Osteoblast (primary cell): ENCODE measurements at regions not wholly inside any gene's neighbourhood (a gene's known extent, or its start where the extent isn't known, plus 50 kb on each side); places are given as distances from the start of the nearest gene placed in this dataset.

ENCODE experiments used
- DNase-seq: peaks from one replicate; pipeline ENCODE4 v3.0.0; 2011; ENCODE audit warnings: low spot score, mixed read lengths; ENCODE audit not compliant: insufficient read length; ENCODE audit errors: missing footprints
- H2AFZ ChIP-seq: 2 replicates; pipeline ENCODE4 v1.6.0; 2011; ENCODE audit warnings: mild to moderate bottlenecking, low read length
- H3K27ac ChIP-seq: 2 replicates; pipeline ENCODE4 v1.5.1; 2011; ENCODE audit warnings: mild to moderate bottlenecking, low read depth, low read length, moderate library complexity
- H3K27me3 ChIP-seq: 2 replicates; pipeline ENCODE4 v1.6.0; 2012; ENCODE audit warnings: mild to moderate bottlenecking, control low read depth, inconsistent platforms, low read length, moderate library complexity; ENCODE audit not compliant: insufficient read depth
- H3K36me3 ChIP-seq: 2 replicates; pipeline ENCODE4 v1.5.1; 2011; ENCODE audit warnings: mild to moderate bottlenecking, low read length, control low read depth, moderate library complexity; ENCODE audit not compliant: insufficient read depth
- H3K4me1 ChIP-seq: 2 replicates; pipeline ENCODE4 v1.5.1; 2011; ENCODE audit warnings: mild to moderate bottlenecking, low read length, control low read depth, moderate library complexity; ENCODE audit not compliant: insufficient read depth
- H3K4me2 ChIP-seq: 2 replicates; pipeline ENCODE4 v1.6.0; 2011; ENCODE audit warnings: mild to moderate bottlenecking, low read length; ENCODE audit not compliant: insufficient read depth
- H3K4me3 ChIP-seq: fragments of 200-600 bp; sonication (generic); 3 replicates; pipeline ENCODE4 v1.5.1; 2012; ENCODE audit warnings: mild to moderate bottlenecking, low read length, inconsistent platforms; ENCODE audit not compliant: insufficient read depth
- H3K79me2 ChIP-seq: 2 replicates; pipeline ENCODE4 v1.6.0; 2012; ENCODE audit warnings: mild to moderate bottlenecking, low read length, control low read depth, inconsistent platforms; ENCODE audit not compliant: insufficient read depth
- H3K9me3 ChIP-seq: 2 replicates; pipeline ENCODE4 v1.5.1; 2011; ENCODE audit warnings: low read depth, low read length, control low read depth
- H4K20me1 ChIP-seq: 2 replicates; pipeline ENCODE4 v1.6.0; 2012; ENCODE audit warnings: mild to moderate bottlenecking, low read length, control low read depth; ENCODE audit not compliant: insufficient read depth
- CTCF ChIP-seq: IDR thresholded peaks from 2 replicates; pipeline ENCODE4 v1.5.1; 2011; ENCODE audit warnings: mild to moderate bottlenecking, low read depth, low read length, moderate library complexity; ENCODE audit errors: extremely low read depth

GRCh38 chr3:64385277-64385676, 160.0 kb upstream of the PRICKLE2 start:
- Histone ChIP-seq H3K79me2 (no peaks in the 10 kb centered on the region), H2AFZ (no peak overlapping the region), H3K27ac (no peak overlapping the region), H3K4me1 (no peaks in the 10 kb centered on the region), H3K36me3 (no peaks in the 10 kb centered on the region), H3K9me3 (no peaks in the 10 kb centered on the region), H3K27me3 (no peaks in the 10 kb centered on the region), H3K4me2 (no peak overlapping the region), H4K20me1 (no peaks in the 10 kb centered on the region), H3K4me3 (no peak overlapping the region)
- no peak for TF ChIP-seq CTCF
- DNase-seq: no peak

- no peak overlapping the region for H3K27ac ChIP-seq
- no peaks in the 10 kb centered on the region for H3K27me3 ChIP-seq
- H2AFZ ChIP-seq: no peak overlapping the region
- no peak overlapping the region for H3K4me3 ChIP-seq
- no peaks in the 10 kb centered on the region for H3K4me1 ChIP-seq
- no peaks in the 10 kb centered on the region for H3K36me3 ChIP-seq
- no peak for DNase-seq
- no peaks in the 10 kb centered on the region for H3K9me3 ChIP-seq
- H4K20me1 ChIP-seq: no peaks in the 10 kb centered on the region
- no peak for TF ChIP-seq CTCF
- H3K79me2 ChIP-seq: no peaks in the 10 kb centered on the region
- H3K4me2 ChIP-seq: no peak overlapping the region
Observed at GRCh38 chr3:64384561-64384960, 159.3 kb upstream of the PRICKLE2 start.

- no peak for TF ChIP-seq CTCF
- Histone ChIP-seq H3K79me2 (no peaks in the 10 kb centered on the region), H3K4me2 (no peak overlapping the region)
Observed at GRCh38 chr3:64382153-64382552, 156.9 kb upstream of the PRICKLE2 start.

GRCh38 chr3:64381367-64381766, 156.1 kb upstream of the PRICKLE2 start:
- Histone ChIP-seq H3K9me3 (no peaks in the 10 kb centered on the region), H3K27ac (no peak overlapping the region), H4K20me1 (no peaks in the 10 kb centered on the region), H3K79me2 (no peaks in the 10 kb centered on the region), H3K4me1 (no peaks in the 10 kb centered on the region), H3K4me3 (no peak overlapping the region), H3K36me3 (no peaks in the 10 kb centered on the region), H2AFZ (no peak overlapping the region), H3K4me2 (no peak overlapping the region), H3K27me3 (no peaks in the 10 kb centered on the region)
- TF ChIP-seq CTCF: no peak
- DNase-seq: no peak

More at GRCh38 chr3:64382153-64382552, 156.9 kb upstream of the PRICKLE2 start:
- H3K36me3 ChIP-seq: no peaks in the 10 kb centered on the region
- no peaks in the 10 kb centered on the region for H3K9me3 ChIP-seq
- no peaks in the 10 kb centered on the region for H4K20me1 ChIP-seq
- H3K27me3 ChIP-seq: no peaks in the 10 kb centered on the region
- DNase-seq: no peak
- no peaks in the 10 kb centered on the region for H3K4me1 ChIP-seq
- no peak overlapping the region for H3K4me3 ChIP-seq
- no peak overlapping the region for H3K27ac ChIP-seq
- H2AFZ ChIP-seq: no peak overlapping the region
